Activated naive CD4-positive, alpha-beta T cell treated with anti-CD3 and anti-CD28 coated beads for 36 hours (primary cell): ENCODE measurements at regions not wholly inside any gene's neighbourhood (a gene's known extent, or its start where the extent isn't known, plus 50 kb on each side); places are given as distances from the start of the nearest gene placed in this dataset.

Source experiments
- CTCF ChIA-PET: fragments of 350-600 bp; sonication (Branson Sonifier 250); formaldehyde crosslinking; loops from one replicate; lab custom pipeline; 2021; ENCODE audit warnings: antibody characterized with exemption; lab: Charles Lee
- DNase-seq: peaks from one replicate; pipeline ENCODE4 v3.0.0-alpha.2; 2020
- H3K27ac Mint-ChIP-seq: one replicate; pipeline ENCODE4 v1.8.0; 2021; ENCODE audit warnings: mild to moderate bottlenecking, mixed read lengths
- H3K27me3 Mint-ChIP-seq: one replicate; pipeline ENCODE4 v1.8.0; 2021; ENCODE audit warnings: low read depth, mixed read lengths
- H3K36me3 Mint-ChIP-seq: one replicate; pipeline ENCODE4 v1.8.0; 2021; ENCODE audit warnings: low read depth, mixed read lengths
- H3K4me1 Mint-ChIP-seq: one replicate; pipeline ENCODE4 v1.8.0; 2021; ENCODE audit warnings: low read depth, mixed read lengths
- H3K4me3 Mint-ChIP-seq: one replicate; pipeline ENCODE4 v1.8.0; 2021; ENCODE audit warnings: mild to moderate bottlenecking, moderate library complexity, mixed read lengths
- H3K9me3 Mint-ChIP-seq: one replicate; pipeline ENCODE4 v1.8.0; 2021; ENCODE audit warnings: mixed read lengths
- intact Hi-C: fragments of 100-400 bp; cut with micrococcal nuclease; formaldehyde crosslinking; loops from one replicate; pipeline ENCODE4 v1.15.1; 2023

DNA sequence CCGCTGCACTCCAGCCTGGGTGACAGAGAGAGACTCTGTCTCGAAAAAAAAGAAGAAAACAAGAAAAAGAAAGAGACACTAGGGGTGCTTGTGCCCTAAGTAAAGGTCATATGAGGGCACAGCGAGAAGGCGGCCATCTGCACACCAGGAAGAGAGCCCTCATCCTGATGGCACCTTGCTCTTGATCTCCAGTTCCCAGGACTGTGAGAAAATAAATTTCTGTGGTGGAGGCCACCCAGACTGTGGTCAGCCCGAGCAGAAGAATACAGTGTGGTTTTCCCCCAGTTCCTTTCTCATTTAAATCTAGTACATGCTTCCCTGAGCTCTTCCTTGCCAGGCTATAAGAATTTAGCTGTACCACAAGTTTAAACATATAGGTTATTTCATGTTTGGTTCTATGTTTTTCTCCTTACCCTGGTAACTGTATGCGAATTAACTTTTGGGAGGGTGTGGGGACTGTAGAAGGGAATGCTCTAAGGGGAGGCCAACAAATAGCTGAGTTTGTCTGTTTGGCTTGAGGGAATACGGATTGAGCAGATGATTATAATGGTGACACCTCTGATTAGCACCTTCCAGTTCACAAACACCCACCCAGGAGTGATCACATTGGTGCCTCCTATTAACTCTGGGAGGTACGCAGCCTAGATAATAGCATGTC, 119.6 kb upstream of the ERRFI1 start:
- H3K4me1 Mint-ChIP-seq, result peaks cover 19% of the 10 kb centered on the region
- no peaks in the 10 kb centered on the region for H3K9me3 Mint-ChIP-seq
- H3K4me3 Mint-ChIP-seq, result no peak overlapping the region
- intact Hi-C loops, result no loop called here
- DNase-seq, result no peak
- CTCF ChIA-PET, result no interaction called here
- H3K27ac Mint-ChIP-seq, result no peak overlapping the region
- H3K27me3 Mint-ChIP-seq, result peaks cover 4% of the 10 kb centered on the region
- no peaks in the 10 kb centered on the region for H3K36me3 Mint-ChIP-seq

DNA sequence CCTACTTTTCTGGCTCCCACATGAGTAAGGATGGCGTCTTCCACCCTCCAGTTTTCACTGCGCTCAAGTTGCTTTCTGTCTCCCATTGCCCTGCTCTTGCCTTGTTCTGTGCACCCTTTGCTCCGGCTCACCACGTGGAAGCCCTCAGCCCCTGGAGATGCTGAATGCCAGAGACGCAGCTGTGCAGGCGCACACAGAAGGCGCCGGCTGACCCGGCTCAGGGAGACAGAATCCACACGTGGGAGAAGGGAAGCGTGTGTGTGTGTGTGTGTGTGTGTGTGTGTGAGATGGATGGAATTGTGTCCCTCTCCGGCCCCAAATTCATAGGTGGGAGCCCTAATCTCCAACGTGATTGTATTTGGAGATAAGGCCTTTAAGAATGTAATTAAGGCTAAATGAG, 118.2 kb upstream of the ERRFI1 start:
- intact Hi-C loops, result no loop called here
- H3K4me3 Mint-ChIP-seq, result no peak overlapping the region
- H3K4me1 Mint-ChIP-seq, result peaks cover 8% of the 10 kb centered on the region
- CTCF ChIA-PET, result no interaction called here
- no peak overlapping the region for H3K27ac Mint-ChIP-seq
- no peaks in the 10 kb centered on the region for H3K9me3 Mint-ChIP-seq
- no peaks in the 10 kb centered on the region for H3K36me3 Mint-ChIP-seq
- no peak for DNase-seq
- H3K27me3 Mint-ChIP-seq, result peaks cover 4% of the 10 kb centered on the region

DNA sequence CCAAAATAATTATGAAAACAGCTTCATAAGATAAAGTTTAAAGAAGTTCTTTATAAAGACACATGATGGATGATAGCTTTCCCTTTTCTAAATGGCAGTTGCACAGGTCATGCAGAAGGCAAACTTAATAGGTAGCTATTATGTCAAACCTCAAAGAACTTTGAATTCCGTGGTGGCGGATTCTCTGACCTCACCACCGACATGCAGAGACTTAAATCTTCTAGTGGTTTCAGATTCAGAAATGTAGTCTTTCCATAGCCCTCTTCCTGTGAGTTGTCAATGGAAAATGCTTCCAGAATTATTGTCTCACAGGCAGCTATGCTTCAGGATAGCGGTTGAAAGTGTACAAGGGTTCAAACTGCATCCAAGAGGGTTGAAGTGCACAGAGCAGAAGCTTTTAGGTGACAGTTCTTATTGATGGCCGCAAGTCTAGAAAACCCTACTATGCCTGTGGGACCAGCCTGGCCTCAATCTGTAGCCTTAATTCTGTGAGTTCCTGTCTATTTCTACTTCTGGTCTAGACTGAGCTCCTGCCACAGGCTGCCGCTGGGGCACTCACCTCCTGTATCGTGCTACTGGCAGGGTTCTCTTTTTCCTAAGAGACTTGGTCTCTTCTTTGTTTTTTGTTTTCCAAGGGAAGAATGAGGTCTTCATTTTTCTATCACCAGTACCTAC, 117.0 kb upstream of the ERRFI1 start:
- intact Hi-C loops, result no loop called here
- no peak for DNase-seq

DNA sequence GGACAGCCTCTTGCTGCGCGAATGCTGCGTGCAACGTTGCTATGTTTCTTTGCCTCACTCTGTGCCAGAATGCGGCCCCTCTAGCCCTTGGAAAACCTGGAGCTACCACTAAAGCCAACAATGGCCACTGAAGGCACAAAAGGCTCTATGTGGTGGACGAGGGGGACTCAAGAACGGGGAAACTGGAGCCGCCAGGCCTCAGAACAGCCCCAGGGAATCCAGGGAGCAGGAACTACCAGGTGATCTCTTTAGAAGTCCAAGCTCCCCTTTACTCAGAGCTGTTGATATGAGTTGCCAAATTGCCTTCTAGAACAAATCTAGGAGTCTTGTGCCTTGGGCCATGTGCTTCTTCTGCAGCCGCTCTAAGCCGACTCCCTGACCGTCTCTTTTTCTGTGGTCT, 113.8 kb upstream of the ERRFI1 start:
- no peaks in the 10 kb centered on the region for H3K36me3 Mint-ChIP-seq
- CTCF ChIA-PET, result no interaction called here
- intact Hi-C loops, result no loop called here
- peaks cover 7% of the 10 kb centered on the region for H3K27me3 Mint-ChIP-seq
- H3K4me1 Mint-ChIP-seq, result no peaks in the 10 kb centered on the region
- H3K27ac Mint-ChIP-seq, result no peak overlapping the region
- no peak overlapping the region for H3K4me3 Mint-ChIP-seq
- no peak for DNase-seq
- no peaks in the 10 kb centered on the region for H3K9me3 Mint-ChIP-seq

More for the DNA sequence above, 117.0 kb upstream of the ERRFI1 start:
- Mint-ChIP-seq H3K27me3 (peaks cover 5% of the 10 kb centered on the region), H3K9me3 (no peaks in the 10 kb centered on the region), H3K36me3 (no peaks in the 10 kb centered on the region), H3K4me1 (peaks cover 6% of the 10 kb centered on the region), H3K27ac (no peak overlapping the region), H3K4me3 (no peak overlapping the region)
- CTCF ChIA-PET, result interaction anchor here (0.6 to 0.8 kb wide), 2 partner anchors 11 to 35 kb away, joined by 3 to 4 read pairs; no protein-coding TSS in a partner anchor

DNA sequence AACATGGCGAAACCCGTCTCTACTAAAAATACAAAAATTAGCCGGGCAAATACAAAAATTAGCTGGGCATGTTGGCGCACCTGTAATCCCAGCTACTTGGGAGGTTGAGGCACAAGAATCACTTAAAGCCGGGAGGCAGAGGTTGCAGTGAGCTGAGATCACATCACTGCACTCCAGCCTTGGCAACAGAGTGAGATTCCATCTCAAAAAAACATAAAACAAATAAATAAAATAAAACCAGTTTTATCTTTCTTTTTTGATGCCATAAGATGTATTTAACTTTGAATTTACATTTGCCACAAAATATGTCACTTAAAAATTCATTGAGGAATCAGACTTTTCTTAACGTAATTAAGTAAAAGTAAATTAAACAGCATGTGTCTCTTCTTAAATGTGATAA, 113.3 kb upstream of the ERRFI1 start:
- DNase-seq, result no peak
- H3K4me1 Mint-ChIP-seq, result no peaks in the 10 kb centered on the region
- no peaks in the 10 kb centered on the region for H3K9me3 Mint-ChIP-seq
- H3K27me3 Mint-ChIP-seq, result peaks cover 7% of the 10 kb centered on the region
- no peaks in the 10 kb centered on the region for H3K36me3 Mint-ChIP-seq
- H3K27ac Mint-ChIP-seq, result no peak overlapping the region
- intact Hi-C loops, result no loop called here
- H3K4me3 Mint-ChIP-seq, result no peak overlapping the region
- CTCF ChIA-PET, result no interaction called here

DNA sequence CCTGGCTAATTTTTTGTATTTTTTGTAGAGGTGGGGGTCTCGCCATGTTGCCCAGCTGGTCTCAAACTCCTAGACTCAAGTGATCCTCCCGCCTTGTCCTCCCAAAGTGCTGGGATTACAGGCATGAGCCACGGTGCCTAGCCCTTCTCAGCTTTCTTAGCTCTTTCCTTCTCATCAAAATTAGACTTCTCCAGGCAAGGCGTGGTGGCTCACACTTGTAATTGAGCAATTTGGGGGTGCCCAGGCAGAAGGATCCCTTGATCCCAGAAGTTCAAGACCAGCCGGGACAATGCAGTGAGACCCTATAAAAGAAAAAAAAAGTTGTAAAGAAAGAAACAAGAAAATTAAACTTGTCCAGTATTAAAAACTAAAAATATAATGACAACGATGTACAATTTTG, 112.6 kb upstream of the ERRFI1 start:
- Mint-ChIP-seq H3K27me3 (peaks cover 7% of the 10 kb centered on the region), H3K4me1 (no peaks in the 10 kb centered on the region), H3K4me3 (no peak overlapping the region), H3K9me3 (no peaks in the 10 kb centered on the region), H3K36me3 (no peaks in the 10 kb centered on the region), H3K27ac (no peak overlapping the region)
- no peak for DNase-seq
- intact Hi-C loops, result no loop called here
- CTCF ChIA-PET, result no interaction called here

DNA sequence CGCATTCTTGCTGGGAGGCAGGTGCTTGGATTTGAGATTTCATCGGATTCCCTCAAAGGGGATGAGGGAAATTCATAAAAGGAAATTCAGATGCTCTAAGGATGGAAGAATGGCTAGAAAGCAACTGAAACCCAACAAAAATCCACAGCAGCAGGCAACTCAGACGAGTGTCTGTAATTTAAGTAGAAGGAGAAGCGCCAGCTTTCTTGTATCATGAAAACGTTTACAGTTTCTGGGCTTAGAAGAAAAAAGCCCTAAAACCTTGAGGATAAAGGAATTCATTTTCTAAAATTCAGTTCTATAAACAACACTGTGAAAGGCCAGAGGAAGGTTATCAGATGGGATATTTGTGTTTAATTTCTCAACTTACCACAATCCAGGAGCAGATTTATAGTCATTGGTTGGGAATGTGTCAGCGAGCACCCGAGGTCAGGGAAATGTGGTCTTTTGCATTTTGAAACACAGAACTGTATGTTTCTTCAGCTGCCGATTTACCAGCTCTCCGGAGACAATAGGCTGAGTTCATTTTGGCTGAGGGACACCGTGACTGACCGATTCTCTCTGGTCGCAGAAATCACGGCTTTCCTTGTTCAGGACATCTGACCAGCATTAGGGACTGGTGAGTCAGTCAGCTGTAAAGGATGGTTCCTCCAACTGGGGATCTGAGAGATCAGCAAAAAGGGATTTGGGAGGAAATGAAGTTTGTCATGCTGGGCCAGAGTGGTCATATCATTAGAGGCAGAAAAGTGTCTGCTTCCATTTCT, 111.6 kb upstream of the ERRFI1 start:
- H3K27me3 Mint-ChIP-seq, result peaks cover 7% of the 10 kb centered on the region
- H3K4me1 Mint-ChIP-seq, result no peaks in the 10 kb centered on the region
- CTCF ChIA-PET, result interaction anchor here (1.1 kb wide), 1 partner anchor 9 kb away, joined by 3 read pairs; no protein-coding TSS in a partner anchor
- H3K27ac Mint-ChIP-seq, result no peak overlapping the region
- H3K9me3 Mint-ChIP-seq, result no peaks in the 10 kb centered on the region
- no peak overlapping the region for H3K4me3 Mint-ChIP-seq
- no peaks in the 10 kb centered on the region for H3K36me3 Mint-ChIP-seq
- intact Hi-C loops, result no loop called here
- DNase-seq, result no peak

DNA sequence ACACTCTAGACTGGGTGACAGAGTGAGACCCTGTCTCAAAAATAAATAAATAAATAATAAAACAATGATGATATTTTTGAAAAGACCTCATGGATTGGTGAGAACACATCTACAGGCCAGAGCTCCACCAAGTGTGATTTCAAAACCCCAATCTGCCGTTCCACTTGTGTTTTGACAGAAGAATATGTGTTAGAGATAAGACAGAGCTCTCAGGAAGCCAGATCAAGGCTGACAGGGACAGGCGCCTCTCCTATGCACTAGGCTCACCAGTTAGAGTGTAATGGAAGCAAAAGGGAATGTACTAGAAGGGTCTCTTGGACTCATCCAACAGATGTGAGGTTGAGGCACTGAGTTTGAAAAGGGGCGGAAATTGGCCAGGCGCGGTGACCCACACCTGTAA, 110.7 kb upstream of the ERRFI1 start:
- DNase-seq, result no peak
- no peaks in the 10 kb centered on the region for H3K4me1 Mint-ChIP-seq
- H3K9me3 Mint-ChIP-seq, result no peaks in the 10 kb centered on the region
- H3K27ac Mint-ChIP-seq, result no peak overlapping the region
- no peaks in the 10 kb centered on the region for H3K36me3 Mint-ChIP-seq
- H3K27me3 Mint-ChIP-seq, result peaks cover 7% of the 10 kb centered on the region
- intact Hi-C loops, result no loop called here
- CTCF ChIA-PET, result interaction anchor here (1.1 kb wide), 1 partner anchor 10 kb away, joined by 3 read pairs; no protein-coding TSS in a partner anchor
- no peak overlapping the region for H3K4me3 Mint-ChIP-seq

DNA sequence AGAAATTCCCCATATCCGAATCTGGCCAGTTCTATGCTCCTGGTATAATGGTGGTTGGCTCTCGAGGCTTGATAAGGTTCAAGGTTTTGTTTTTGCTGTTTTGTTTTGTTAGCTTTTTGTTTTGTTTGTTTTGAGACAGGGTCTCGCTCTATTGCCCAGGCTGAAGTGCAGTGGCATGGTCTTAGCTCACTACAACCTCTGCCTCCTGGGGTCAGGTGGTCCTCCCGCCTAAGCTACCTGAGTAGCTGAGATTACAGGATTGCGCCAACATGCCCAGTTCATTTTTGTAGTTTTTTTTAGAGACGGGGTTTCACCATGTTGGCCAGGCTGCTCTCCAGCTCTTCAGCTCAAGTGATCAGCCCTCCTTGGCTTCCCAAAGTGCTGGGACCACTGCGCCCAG, 109.1 kb upstream of the ERRFI1 start:
- Mint-ChIP-seq H3K27ac (no peak overlapping the region), H3K4me1 (no peaks in the 10 kb centered on the region), H3K9me3 (no peaks in the 10 kb centered on the region), H3K4me3 (no peak overlapping the region), H3K27me3 (peaks cover 7% of the 10 kb centered on the region), H3K36me3 (no peaks in the 10 kb centered on the region)
- intact Hi-C loops, result no loop called here
- DNase-seq, result no peak
- CTCF ChIA-PET, result interaction anchor here (0.7 kb wide), 2 partner anchors 15 to 104 kb away, joined by 3 read pairs; no protein-coding TSS in a partner anchor

DNA sequence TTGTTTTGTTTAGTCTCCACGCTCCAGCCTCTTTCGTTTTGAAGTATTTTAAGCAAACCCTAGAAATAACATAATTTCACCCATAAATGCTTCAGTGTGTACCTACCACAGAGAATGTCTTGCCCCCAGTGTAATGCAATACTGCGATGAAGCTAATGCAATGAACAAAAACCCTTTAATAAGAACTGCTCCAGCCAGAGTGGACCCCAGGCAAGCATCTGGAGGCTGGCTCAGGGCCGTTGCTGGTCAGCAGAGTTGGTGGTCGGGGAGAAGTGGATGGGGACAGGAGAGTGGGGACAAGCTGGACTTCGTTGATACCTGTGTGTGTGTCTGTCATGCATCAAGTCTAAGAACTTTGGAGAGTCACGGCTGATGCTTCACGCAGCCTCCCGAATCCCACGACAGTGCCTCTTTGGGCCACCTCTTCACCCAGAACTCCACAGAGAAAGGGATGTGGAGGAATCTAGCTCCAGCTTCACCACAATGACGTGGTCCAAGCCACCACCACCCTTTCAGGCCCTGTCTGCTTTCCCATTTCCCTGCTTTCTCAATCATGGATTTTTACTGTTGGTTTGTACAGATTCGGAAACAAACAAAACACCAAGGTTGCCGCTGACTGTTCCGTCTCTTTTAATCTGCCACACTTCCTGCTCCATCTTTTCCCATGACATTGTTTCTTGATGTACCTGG, 108.6 kb upstream of the ERRFI1 start:
- intact Hi-C loops, result no loop called here
- Mint-ChIP-seq H3K36me3 (no peaks in the 10 kb centered on the region), H3K27ac (no peak overlapping the region), H3K4me1 (no peaks in the 10 kb centered on the region), H3K4me3 (no peak overlapping the region), H3K27me3 (peaks cover 7% of the 10 kb centered on the region), H3K9me3 (no peaks in the 10 kb centered on the region)
- CTCF ChIA-PET, result interaction anchor here (0.7 kb wide), 1 partner anchor 104 kb away, joined by 3 read pairs; no protein-coding TSS in a partner anchor
- DNase-seq, result no peak

DNA sequence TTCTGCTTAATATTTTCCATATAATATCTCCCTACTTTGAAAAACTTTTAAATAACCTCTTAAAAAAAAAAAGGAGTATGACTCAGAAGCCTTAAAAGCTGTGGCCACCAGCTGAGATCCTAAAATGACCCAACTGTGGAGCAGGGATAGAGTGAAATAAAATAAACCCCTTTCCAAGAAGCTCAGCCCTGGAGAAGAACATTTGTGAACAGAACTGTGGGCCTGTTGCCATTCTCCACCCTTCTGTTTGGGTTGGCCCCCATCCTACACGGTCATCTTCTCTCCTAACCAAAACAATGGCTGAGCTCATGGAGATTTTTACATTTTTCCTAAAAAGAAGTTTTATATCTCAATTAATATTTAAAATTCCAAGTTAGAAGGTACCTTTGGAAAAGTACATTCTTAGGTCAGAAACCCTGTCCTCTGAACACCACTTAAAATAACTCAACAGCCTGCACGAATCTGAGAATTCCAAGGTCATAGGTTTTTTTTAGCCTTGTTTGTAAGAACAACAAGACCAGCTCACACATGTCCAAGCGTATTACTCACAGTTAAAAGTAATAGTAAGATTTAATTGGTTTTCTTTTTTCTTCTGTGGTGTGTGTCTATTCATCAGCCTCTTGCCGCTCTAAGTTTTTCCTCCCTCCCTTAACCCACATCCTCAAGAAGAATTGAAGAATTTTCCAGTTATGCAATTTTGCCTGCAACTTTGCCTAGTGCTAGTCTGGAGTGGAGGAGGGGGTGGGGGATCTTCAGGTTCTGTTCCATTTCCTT, 107.7 kb upstream of the ERRFI1 start:
- peaks cover 7% of the 10 kb centered on the region for H3K27me3 Mint-ChIP-seq
- H3K36me3 Mint-ChIP-seq, result no peaks in the 10 kb centered on the region
- no peaks in the 10 kb centered on the region for H3K4me1 Mint-ChIP-seq
- no peaks in the 10 kb centered on the region for H3K9me3 Mint-ChIP-seq
- no peak overlapping the region for H3K27ac Mint-ChIP-seq
- CTCF ChIA-PET, result interaction anchor here (1.0 kb wide), 1 partner anchor 180 kb away, joined by 3 read pairs; no protein-coding TSS in a partner anchor
- intact Hi-C loops, result no loop called here
- no peak for DNase-seq
- no peak overlapping the region for H3K4me3 Mint-ChIP-seq
